Gastrocnemius medialis (tissue), 4 donors: ENCODE measurements at regions not wholly inside any gene's neighbourhood (a gene's known extent, or its start where the extent isn't known, plus 50 kb on each side); places are given as distances from the start of the nearest gene placed in this dataset.

ENCODE experiments used
- CTCF ChIP-seq, 5 experiments: fragments of 450-650 bp in 3 of 5; fragments of 200-600 bp in 2 of 5; sonication (generic) in 2 of 5; IDR thresholded peaks in 4 of 5; conservative IDR thresholded peaks in 1 of 5; 1 replicate in 4 of 5; 2 replicates in 1 of 5; pipeline ENCODE4 v1.5.1; 2016 to 2019; ENCODE audit warnings: antibody characterized with exemption in 5 of 5, mild to moderate bottlenecking in 3 of 5, moderate library complexity in 3 of 5
- POLR2A ChIP-seq, 2 donors: fragments of 450-650 bp; IDR thresholded peaks; one replicate each; pipeline ENCODE4 v1.6.1; 2017; ENCODE audit warnings: antibody characterized with exemption in 2 of 2, mild to moderate bottlenecking in 2 of 2, moderate library complexity in 2 of 2

GRCh38 chr5:5904113-5904512, 474.2 kb downstream of the MED10 start:
- TF ChIP-seq CTCF (IDR thresholded peaks at IDR 0.05 in 4 of 5, conservative IDR thresholded peaks at IDR 0.05 in 1 of 5) (no peak), POLR2A (IDR thresholded peaks at IDR 0.05) (no peak)
